ENCODE measurements at regions not wholly inside any gene's neighbourhood (a gene's known extent, or its start where the extent isn't known, plus 50 kb on each side); places are given as distances from the start of the nearest gene placed in this dataset.

GRCh38 chr1:34436836-34437235, 260.1 kb downstream of the C1orf94 start:
- TF ChIP-seq CTCF (conservative IDR thresholded peaks at IDR 0.05) (no peak), EZH2 (IDR thresholded peaks at IDR 0.05; ENCODE audit: low read depth) (no peak)

Data from PC-9 (cell line).